ENCODE measurements at regions not wholly inside any gene's neighbourhood (a gene's known extent, or its start where the extent isn't known, plus 50 kb on each side); places are given as distances from the start of the nearest gene placed in this dataset.

- TF ChIP-seq HSF1 (IDR thresholded peaks at IDR 0.05; ENCODE audit: low read depth, low read length): no peak
- no peak for TF ChIP-seq ATF2 (IDR thresholded peaks at IDR 0.05; ENCODE audit: low read length)
- TF ChIP-seq NR2F1 (conservative IDR thresholded peaks at IDR 0.05): no peak
- no peak for TF ChIP-seq ZBED1 (IDR thresholded peaks at IDR 0.05; ENCODE audit: borderline replicate concordance)
- no peak for TF ChIP-seq NBN (IDR thresholded peaks at IDR 0.05)
- no peak for TF ChIP-seq USF2 (IDR thresholded peaks at IDR 0.05; ENCODE audit: borderline replicate concordance, low read depth, low read length)
Measured at GRCh38 chr15:91542226-91542625, 311.3 kb upstream of the SLCO3A1 start (continued).

DNA sequence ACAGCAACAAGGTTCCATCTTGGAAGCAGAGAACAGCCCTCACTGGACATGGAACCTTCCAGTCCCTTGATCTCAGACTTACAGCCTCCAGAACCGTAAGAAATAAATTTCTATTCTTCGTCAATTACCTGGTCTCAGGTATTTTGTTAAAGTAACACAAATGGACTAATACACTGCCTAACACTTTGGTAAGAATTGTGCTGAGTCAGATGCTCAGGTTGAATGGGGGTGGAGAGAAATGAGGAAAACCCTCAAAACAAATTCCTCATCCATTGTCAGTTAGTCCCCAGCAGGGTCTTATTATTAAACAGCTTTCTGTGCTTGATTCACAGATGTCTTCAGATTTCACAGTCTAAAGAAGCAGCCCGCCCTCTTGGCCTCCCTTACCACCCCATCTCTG lies 306.2 kb upstream of the SLCO3A1 start:
- DNase-seq (ENCODE audit: low read depth, low spot score) (no peak), FAIRE-seq (no peak), ATAC-seq (no peak)
- POLR2A ChIA-PET: no interaction called here
- CTCF ChIA-PET: no interaction called here
- no peaks in the 10 kb centered on the region for H3K36me3 ChIP-seq (ENCODE audit: control insufficient read depth in 2 of 2, insufficient read depth in 2 of 2, low read length in 1 of 2)
- BruUV-seq (replicated peaks): no TSS peak
- SMC1A ChIA-PET (ENCODE audit: uncharacterized antibody, unreplicated experiment): no interaction called here
- whole genome bisulfite sequencing (ENCODE audit: insufficient coverage, insufficient replicate concordance, low lambda C conversion rate, missing lambda C conversion rate): 4% methylated on average over 3 of the region's 3 CpGs
- H3K9ac ChIP-seq (ENCODE audit: control insufficient read depth, insufficient read depth, low read length): no peak overlapping the region
- H3K27ac ChIP-seq (ENCODE audit: control insufficient read depth, insufficient read depth): no peak overlapping the region
- no peaks in the 10 kb centered on the region for H4K20me1 ChIP-seq (ENCODE audit: control insufficient read depth, insufficient read depth)
- H3K4me3 ChIP-seq: no peak overlapping the region
- in situ Hi-C loops (cut with MboI) (no loop called here), intact Hi-C loops (cut with micrococcal nuclease; ENCODE audit: unreplicated experiment) (no loop called here)
- no peaks in the 10 kb centered on the region for H3K9me3 ChIP-seq (replicated peaks; ENCODE audit: control insufficient read depth, insufficient read depth, low read length)
- no peak overlapping the region for H2AFZ ChIP-seq (ENCODE audit: control insufficient read depth, low read depth, low read length)
- no peaks in the 10 kb centered on the region; a peak in 1 of 4 replicates for H3K27me3 ChIP-seq (replicated peaks in 1 of 2; ENCODE audit: control insufficient read depth in 2 of 2, insufficient read depth in 2 of 2, low read length in 1 of 2)
- no peaks in the 10 kb centered on the region for H3K4me1 ChIP-seq (ENCODE audit: control insufficient read depth, insufficient read depth, low read length)
- H3K4me2 ChIP-seq (ENCODE audit: control insufficient read depth, insufficient read depth): no peak overlapping the region
- TF ChIP-seq TAF1 (IDR thresholded peaks at IDR 0.05; ENCODE audit: borderline replicate concordance, low read depth, low read length) (no peak), ZNF207 (IDR thresholded peaks at IDR 0.05; ENCODE audit: borderline replicate concordance) (no peak), CREB1 (IDR thresholded peaks at IDR 0.05; ENCODE audit: low read depth) (no peak), RAD51 (IDR thresholded peaks at IDR 0.05) (no peak), GABPA (IDR thresholded peaks at IDR 0.05; ENCODE audit: low read depth) (no peak)
- TF ChIP-seq, protein P1, sequence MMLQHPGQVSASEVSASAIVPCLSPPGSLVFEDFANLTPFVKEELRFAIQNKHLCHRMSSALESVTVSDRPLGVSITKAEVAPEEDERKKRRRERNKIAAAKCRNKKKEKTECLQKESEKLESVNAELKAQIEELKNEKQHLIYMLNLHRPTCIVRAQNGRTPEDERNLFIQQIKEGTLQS (IDR thresholded peaks at IDR 0.05; ENCODE audit: borderline replicate concordance, extremely low read depth, low read depth, low read length): no peak
- H3K79me2 ChIP-seq (ENCODE audit: control insufficient read depth, insufficient read depth, low read length): no peaks in the 10 kb centered on the region
- RAD21 ChIA-PET (ENCODE audit: unreplicated experiment): no interaction called here
